Parathyroid adenoma (tissue), 2 donors: ENCODE measurements at regions not wholly inside any gene's neighbourhood (a gene's known extent, or its start where the extent isn't known, plus 50 kb on each side); places are given as distances from the start of the nearest gene placed in this dataset.

Source experiments
- H2AFZ ChIP-seq: fragments of 300-600 bp; sonication (generic); one replicate; pipeline ENCODE4 v1.7.0; 2017; ENCODE audit warnings: antibody characterized with exemption, mild to moderate bottlenecking
- H3K27ac ChIP-seq: fragments of 300-600 bp; sonication (generic); one replicate; pipeline ENCODE4 v1.7.0; 2017
- H3K27me3 ChIP-seq: fragments of 300-600 bp; sonication (generic); one replicate; pipeline ENCODE4 v1.7.0; 2017; ENCODE audit warnings: low read length; ENCODE audit not compliant: control insufficient read depth, insufficient read depth
- H3K36me3 ChIP-seq: fragments of 300-600 bp; sonication (generic); one replicate; pipeline ENCODE4 v1.7.0; 2017; ENCODE audit warnings: low read length; ENCODE audit not compliant: control insufficient read depth, insufficient read depth
- H3K4me1 ChIP-seq: fragments of 300-600 bp; sonication (generic); one replicate; pipeline ENCODE4 v1.7.0; 2017; ENCODE audit warnings: control low read depth
- H3K4me2 ChIP-seq: fragments of 300-600 bp; sonication (generic); one replicate; pipeline ENCODE4 v1.7.0; 2017; ENCODE audit warnings: low read length
- H3K4me3 ChIP-seq: fragments of 300-600 bp; sonication (generic); one replicate; pipeline ENCODE4 v1.7.0; 2017; ENCODE audit warnings: low read depth, low read length
- H3K79me2 ChIP-seq: fragments of 300-600 bp; sonication (generic); one replicate; pipeline ENCODE4 v1.7.0; 2017; ENCODE audit warnings: control low read depth
- H3K9ac ChIP-seq: fragments of 300-600 bp; sonication (generic); one replicate; pipeline ENCODE4 v1.7.0; 2017; ENCODE audit warnings: mild to moderate bottlenecking
- H3K9me3 ChIP-seq: fragments of 300-600 bp; sonication (generic); one replicate; pipeline ENCODE4 v1.7.0; 2017; ENCODE audit warnings: low read length; ENCODE audit not compliant: control insufficient read depth
- CTCF ChIP-seq: fragments of 300-600 bp; sonication (generic); IDR thresholded peaks from one replicate; pipeline ENCODE4 v1.7.0; 2017; ENCODE audit warnings: antibody characterized with exemption, mild to moderate bottlenecking
- donor health status: primary hyperparathyroidism.

DNA sequence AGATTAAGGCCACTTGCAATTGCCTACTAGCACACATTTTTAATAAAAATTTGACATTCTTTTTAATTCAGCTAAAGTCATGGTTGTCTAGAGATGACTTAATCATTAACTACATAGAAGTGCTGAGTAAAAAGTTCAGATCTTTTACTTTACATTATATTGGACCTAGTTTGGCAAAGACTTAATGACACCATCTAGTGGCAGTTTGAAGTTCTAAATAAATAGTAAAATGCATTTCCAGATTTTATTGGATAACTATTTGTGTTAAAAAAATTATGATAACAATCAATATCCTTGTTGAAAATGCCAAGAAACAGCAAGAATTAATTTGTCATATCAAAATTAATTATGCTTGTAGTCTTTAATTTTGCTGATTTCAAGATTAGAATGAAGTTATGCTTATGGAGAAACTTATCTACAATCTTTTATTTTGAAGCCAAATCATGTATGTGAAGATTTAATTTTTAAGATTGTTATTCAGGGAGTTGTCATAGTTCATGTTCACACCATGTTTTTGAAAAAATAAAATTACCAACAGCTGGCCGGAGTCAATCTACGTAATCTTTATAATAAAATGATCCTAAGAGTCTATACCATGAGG lies 69.6 kb upstream of the PJA2 start:
- no peaks in the 10 kb centered on the region for H3K79me2 ChIP-seq
- H3K4me1 ChIP-seq, result peaks cover 4% of the 10 kb centered on the region
- H3K9me3 ChIP-seq, result no peaks in the 10 kb centered on the region
- H3K27me3 ChIP-seq, result no peaks in the 10 kb centered on the region
- H3K27ac ChIP-seq, result no peak overlapping the region
- H3K36me3 ChIP-seq, result no peaks in the 10 kb centered on the region
- H2AFZ ChIP-seq, result no peak overlapping the region
- no peak overlapping the region for H3K9ac ChIP-seq
- peak; percentile 40 for TF ChIP-seq CTCF
- no peak overlapping the region for H3K4me2 ChIP-seq
- no peak overlapping the region for H3K4me3 ChIP-seq

DNA sequence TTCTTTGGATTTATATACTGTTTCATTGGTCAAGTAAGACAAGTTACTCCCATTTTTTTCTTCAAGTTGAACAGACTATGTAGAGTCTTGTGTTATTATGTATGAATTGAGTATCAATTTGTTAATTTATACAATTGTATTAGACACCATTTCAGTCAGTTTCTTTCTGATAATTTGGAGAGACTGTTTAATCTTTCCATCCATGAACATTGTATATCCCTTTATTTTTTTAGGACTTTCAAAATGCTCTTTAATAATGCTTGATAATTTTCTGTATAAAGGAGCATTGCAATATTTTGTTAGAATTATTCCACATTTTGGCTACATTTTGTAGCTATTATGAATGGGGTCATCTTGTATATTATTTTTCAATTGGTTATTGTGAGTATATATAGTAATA lies 69.1 kb upstream of the PJA2 start:
- peaks cover 3% of the 10 kb centered on the region for H3K4me1 ChIP-seq
- H3K27ac ChIP-seq, result no peak overlapping the region
- no peak overlapping the region for H3K4me2 ChIP-seq
- H3K9ac ChIP-seq, result no peak overlapping the region
- no peak overlapping the region for H3K4me3 ChIP-seq
- no peak overlapping the region for H2AFZ ChIP-seq
- no peaks in the 10 kb centered on the region for H3K27me3 ChIP-seq
- no peaks in the 10 kb centered on the region for H3K36me3 ChIP-seq
- TF ChIP-seq CTCF, result no peak
- H3K9me3 ChIP-seq, result no peaks in the 10 kb centered on the region
- no peaks in the 10 kb centered on the region for H3K79me2 ChIP-seq

DNA sequence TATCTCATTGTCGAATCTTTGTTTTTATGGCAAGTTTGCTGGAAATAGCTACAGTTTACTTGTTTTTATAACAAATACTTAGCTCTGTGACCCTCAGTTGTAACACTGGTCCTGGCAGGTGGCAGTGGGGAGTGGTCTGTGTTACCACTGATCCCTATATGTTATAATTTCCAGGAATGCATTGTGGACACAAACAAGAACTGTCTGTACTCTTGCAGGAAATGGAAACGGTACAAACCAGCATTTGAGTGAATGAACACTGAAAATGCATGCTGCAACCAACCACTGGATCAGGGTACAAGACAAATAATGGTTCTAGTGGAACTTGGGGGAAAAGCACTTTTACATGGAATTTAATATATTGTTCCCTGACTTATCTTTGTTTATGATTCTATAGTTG lies 66.5 kb upstream of the PJA2 start:
- Histone ChIP-seq H2AFZ (no peak overlapping the region), H3K79me2 (no peaks in the 10 kb centered on the region), H3K9ac (no peak overlapping the region), H3K27ac (no peak overlapping the region), H3K9me3 (no peaks in the 10 kb centered on the region), H3K27me3 (no peaks in the 10 kb centered on the region), H3K4me1 (no peaks in the 10 kb centered on the region), H3K36me3 (no peaks in the 10 kb centered on the region), H3K4me3 (no peak overlapping the region), H3K4me2 (no peak overlapping the region)
- no peak for TF ChIP-seq CTCF

DNA sequence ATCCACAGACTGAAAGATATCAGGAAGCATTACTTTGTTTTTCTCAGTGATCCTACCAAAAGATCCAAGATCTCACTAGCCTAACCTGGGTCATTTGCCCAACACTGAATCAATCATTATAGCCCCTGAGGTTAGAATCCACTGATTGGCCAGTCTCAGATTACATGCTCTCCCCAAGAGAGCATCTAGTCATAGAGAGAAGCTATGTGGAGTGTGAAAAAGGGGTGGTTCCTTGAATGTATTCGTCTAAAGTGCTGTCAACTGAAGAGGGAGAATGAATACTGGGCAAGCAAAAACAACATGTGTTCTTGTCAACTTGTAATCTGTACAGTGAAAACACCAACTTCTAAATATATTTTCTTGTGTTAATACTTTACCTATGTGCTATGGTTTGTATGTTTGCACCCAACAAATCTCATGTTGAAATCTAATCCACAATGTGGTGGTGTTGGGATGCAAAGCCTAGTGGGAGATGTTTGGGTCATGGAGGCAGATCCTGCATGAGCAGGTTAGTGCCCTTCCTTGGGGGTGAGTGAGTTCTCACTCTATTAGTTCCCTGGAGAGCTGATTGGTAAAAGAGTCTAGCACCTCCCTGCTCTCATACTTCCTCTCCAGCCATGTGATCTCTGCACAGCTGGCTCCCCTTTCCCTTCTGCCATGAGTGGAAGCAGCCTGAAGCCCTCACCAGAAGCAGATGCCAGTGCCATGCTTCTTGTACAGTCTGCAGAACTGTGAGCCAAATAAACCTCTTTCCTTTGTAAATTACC lies 60.3 kb upstream of the PJA2 start:
- H3K27ac ChIP-seq, result no peak overlapping the region
- no peaks in the 10 kb centered on the region for H3K27me3 ChIP-seq
- no peaks in the 10 kb centered on the region for H3K79me2 ChIP-seq
- no peak overlapping the region for H3K9ac ChIP-seq
- no peaks in the 10 kb centered on the region for H3K4me1 ChIP-seq
- H3K36me3 ChIP-seq, result no peaks in the 10 kb centered on the region
- no peaks in the 10 kb centered on the region for H3K9me3 ChIP-seq
- no peak overlapping the region for H3K4me2 ChIP-seq
- TF ChIP-seq CTCF, result no peak
- H2AFZ ChIP-seq, result peak overlapping the region; percentile 25
- no peak overlapping the region for H3K4me3 ChIP-seq
